Sigmoid colon (tissue), 4 donors: ENCODE measurements at regions not wholly inside any gene's neighbourhood (a gene's known extent, or its start where the extent isn't known, plus 50 kb on each side); places are given as distances from the start of the nearest gene placed in this dataset.

Experiments used
- CTCF ChIP-seq, 4 experiments: fragments of 450-650 bp in 3 of 4; fragments of 200-600 bp in 1 of 4; IDR thresholded peaks; one replicate each; pipeline ENCODE4 v1.5.1; 2016 to 2019; ENCODE audit warnings: antibody characterized with exemption in 4 of 4, mild to moderate bottlenecking in 3 of 4, moderate library complexity in 2 of 4
- EP300 ChIP-seq, 4 donors: sonication (generic); formaldehyde crosslinking; IDR thresholded peaks; one replicate each; pipeline ENCODE4 v1.6.1; 2017; ENCODE audit warnings: antibody characterized with exemption in 4 of 4

GRCh38 chr9:101840694-101841188, 102.3 kb upstream of the GRIN3A start:
- TF ChIP-seq CTCF (IDR thresholded peaks at IDR 0.05) (no peak), EP300 (IDR thresholded peaks at IDR 0.05) (no peak)
